22Rv1 (cell line): ENCODE measurements at regions not wholly inside any gene's neighbourhood (a gene's known extent, or its start where the extent isn't known, plus 50 kb on each side); places are given as distances from the start of the nearest gene placed in this dataset.

Experiments
- CTCF ChIP-seq: fragments of 450-650 bp; IDR thresholded peaks from 2 replicates; pipeline ENCODE4 v1.5.1; 2017; ENCODE audit warnings: mild to moderate bottlenecking
- ZFX ChIP-seq: fragments of 450-650 bp; IDR thresholded peaks from 2 replicates; pipeline ENCODE4 v1.6.1; 2017; ENCODE audit warnings: antibody characterized with exemption, borderline replicate concordance

GRCh38 chr21:19523061-19523460 is 1119.5 kb upstream of the TMPRSS15 start:
- TF ChIP-seq CTCF (no peak), ZFX (no peak)
